ENCODE measurements at regions not wholly inside any gene's neighbourhood (a gene's known extent, or its start where the extent isn't known, plus 50 kb on each side); places are given as distances from the start of the nearest gene placed in this dataset.

DNA sequence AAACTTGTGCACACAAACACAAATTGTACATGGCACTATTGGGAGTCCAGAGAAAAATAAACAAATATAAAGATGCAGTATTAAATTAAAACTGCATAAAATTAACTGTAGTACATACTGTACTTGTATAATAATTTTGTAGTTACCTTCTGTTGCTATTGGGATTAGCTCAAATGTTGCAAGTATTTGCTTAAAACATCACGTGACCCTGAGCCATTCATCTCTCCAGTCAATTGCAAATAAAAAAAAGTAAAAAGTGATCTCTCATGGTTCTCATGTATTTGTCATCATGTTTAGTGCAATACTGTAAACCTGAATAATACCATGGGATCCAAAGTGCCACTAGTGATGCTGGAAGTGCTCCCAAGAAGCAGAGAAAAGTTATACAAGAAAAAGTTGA lies 88.1 kb upstream of the NAV3 start:
- TF ChIP-seq, protein P1, sequence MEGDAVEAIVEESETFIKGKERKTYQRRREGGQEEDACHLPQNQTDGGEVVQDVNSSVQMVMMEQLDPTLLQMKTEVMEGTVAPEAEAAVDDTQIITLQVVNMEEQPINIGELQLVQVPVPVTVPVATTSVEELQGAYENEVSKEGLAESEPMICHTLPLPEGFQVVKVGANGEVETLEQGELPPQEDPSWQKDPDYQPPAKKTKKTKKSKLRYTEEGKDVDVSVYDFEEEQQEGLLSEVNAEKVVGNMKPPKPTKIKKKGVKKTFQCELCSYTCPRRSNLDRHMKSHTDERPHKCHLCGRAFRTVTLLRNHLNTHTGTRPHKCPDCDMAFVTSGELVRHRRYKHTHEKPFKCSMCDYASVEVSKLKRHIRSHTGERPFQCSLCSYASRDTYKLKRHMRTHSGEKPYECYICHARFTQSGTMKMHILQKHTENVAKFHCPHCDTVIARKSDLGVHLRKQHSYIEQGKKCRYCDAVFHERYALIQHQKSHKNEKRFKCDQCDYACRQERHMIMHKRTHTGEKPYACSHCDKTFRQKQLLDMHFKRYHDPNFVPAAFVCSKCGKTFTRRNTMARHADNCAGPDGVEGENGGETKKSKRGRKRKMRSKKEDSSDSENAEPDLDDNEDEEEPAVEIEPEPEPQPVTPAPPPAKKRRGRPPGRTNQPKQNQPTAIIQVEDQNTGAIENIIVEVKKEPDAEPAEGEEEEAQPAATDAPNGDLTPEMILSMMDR (IDR thresholded peaks at IDR 0.05; ENCODE audit: poor library complexity): no peak
- no peak for TF ChIP-seq EZH2 (IDR thresholded peaks at IDR 0.05; ENCODE audit: borderline replicate concordance)
